ENCODE measurements at regions not wholly inside any gene's neighbourhood (a gene's known extent, or its start where the extent isn't known, plus 50 kb on each side); places are given as distances from the start of the nearest gene placed in this dataset.

DNA sequence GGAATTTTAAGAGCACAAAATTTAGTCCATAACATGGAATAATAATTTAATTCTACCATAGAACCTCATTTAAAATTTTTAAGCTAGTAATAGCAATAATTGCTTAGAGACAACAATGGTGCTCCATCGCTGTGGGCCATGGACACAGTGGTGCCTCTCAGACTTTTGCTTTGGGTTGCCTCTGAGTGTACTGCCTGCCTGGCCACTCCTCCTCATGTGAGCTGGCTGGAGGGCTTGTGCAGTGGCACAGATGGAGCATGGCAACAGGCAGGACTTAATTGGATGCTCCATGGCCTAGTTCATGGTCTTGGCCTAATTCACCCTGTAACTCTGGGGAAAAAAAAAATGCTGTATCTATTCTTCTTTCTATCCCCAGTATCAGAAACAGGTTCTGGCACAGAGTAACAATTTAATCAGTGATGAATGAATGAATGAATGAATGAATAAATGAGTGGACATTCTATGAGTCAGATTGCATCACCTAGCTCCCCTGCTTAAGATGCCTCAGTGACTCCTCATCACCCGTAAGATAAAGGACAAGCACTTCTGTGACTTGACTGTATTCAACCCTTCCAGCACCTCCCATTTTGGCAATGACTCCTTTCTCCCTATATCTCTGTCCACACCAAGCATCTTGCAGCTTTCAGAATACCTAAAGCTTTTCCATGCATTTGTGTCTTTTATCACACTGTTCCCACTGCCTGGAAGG is 211.8 kb upstream of the SLC14A2 start:
- no peak overlapping the region for H3K4me3 ChIP-seq
- no peaks in the 10 kb centered on the region for H3K4me1 ChIP-seq
- H3K27ac ChIP-seq (replicated peaks in 1 of 4) = no peak overlapping the region
- H3K27me3 ChIP-seq = no peaks in the 10 kb centered on the region
- intact Hi-C loops (cut with DNase I) = loop anchor here (10.0 kb wide), 2 partner anchors 61 to 141 kb away; no protein-coding TSS in a partner anchor
- 96% methylated on average over 2 of the region's 2 CpGs for WGBS
- no peaks in the 10 kb centered on the region for H3K9me3 ChIP-seq
- no peaks in the 10 kb centered on the region for H3K36me3 ChIP-seq
- no peak for DNase-seq (ENCODE audit: extremely low spot score)
- no peak for TF ChIP-seq EP300 (IDR thresholded peaks at IDR 0.05)
- TF ChIP-seq POLR2A (IDR thresholded peaks at IDR 0.05; ENCODE audit: low read depth) = no peak
- TF ChIP-seq, protein P1, sequence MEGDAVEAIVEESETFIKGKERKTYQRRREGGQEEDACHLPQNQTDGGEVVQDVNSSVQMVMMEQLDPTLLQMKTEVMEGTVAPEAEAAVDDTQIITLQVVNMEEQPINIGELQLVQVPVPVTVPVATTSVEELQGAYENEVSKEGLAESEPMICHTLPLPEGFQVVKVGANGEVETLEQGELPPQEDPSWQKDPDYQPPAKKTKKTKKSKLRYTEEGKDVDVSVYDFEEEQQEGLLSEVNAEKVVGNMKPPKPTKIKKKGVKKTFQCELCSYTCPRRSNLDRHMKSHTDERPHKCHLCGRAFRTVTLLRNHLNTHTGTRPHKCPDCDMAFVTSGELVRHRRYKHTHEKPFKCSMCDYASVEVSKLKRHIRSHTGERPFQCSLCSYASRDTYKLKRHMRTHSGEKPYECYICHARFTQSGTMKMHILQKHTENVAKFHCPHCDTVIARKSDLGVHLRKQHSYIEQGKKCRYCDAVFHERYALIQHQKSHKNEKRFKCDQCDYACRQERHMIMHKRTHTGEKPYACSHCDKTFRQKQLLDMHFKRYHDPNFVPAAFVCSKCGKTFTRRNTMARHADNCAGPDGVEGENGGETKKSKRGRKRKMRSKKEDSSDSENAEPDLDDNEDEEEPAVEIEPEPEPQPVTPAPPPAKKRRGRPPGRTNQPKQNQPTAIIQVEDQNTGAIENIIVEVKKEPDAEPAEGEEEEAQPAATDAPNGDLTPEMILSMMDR (IDR thresholded peaks at IDR 0.05) = no peak
- no peak for TF ChIP-seq POLR2AphosphoS5 (IDR thresholded peaks at IDR 0.05)

DNA sequence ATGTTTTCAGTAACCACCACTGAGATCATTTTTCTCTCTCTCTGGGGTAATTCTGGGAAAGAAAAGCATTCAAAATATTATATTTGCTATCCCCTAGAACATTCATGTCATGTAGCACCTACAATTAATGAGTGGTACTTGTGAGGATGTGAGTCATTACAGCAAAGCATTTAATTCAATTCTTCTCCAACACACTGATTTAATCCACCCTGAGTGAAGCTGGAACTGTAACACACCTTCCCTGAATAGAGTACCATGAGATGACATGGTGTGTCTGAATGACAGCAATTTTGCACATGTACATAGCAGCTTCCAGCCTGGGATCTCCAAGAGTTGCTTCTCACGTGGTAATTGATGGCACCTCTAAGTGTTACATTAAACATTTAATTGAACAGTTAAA is 207.1 kb upstream of the SLC14A2 start:
- Histone ChIP-seq H3K4me1 (no peaks in the 10 kb centered on the region), H3K9me3 (no peaks in the 10 kb centered on the region), H3K4me3 (no peak overlapping the region), H3K27ac (replicated peaks in 1 of 4) (no peak overlapping the region), H3K36me3 (no peaks in the 10 kb centered on the region), H3K27me3 (no peaks in the 10 kb centered on the region)
- intact Hi-C loops (cut with DNase I) = loop anchor here (10.0 kb wide), 2 partner anchors 57 to 137 kb away; no protein-coding TSS in a partner anchor
- 75% methylated on average over 1 of the region's 1 CpG for WGBS
- no peak for TF ChIP-seq EP300 (IDR thresholded peaks at IDR 0.05)
- no peak for TF ChIP-seq POLR2A (IDR thresholded peaks at IDR 0.05; ENCODE audit: low read depth)
- TF ChIP-seq, protein P1 (IDR thresholded peaks at IDR 0.05) = no peak
- no peak for TF ChIP-seq POLR2AphosphoS5 (IDR thresholded peaks at IDR 0.05)
- no peak for DNase-seq (ENCODE audit: extremely low spot score)

DNA sequence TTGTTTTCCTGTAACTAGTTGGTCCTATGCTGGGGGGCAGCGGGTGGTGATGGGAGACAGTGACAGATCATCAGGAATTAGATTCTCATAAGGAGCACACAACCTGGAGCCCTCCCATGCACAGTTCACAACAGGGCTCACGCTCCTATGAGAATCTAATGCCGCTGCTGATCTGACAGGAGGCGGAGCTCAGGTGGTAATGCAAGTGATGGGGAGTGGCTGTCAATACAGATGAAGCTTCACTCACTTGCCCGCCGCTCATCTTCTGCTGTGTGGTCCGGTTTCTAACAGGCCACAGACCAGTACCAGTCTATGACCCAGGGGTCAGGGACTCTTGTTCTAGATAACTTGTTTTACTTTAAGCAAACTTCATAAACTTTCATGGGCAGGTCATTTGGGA is 205.3 kb upstream of the SLC14A2 start:
- no peaks in the 10 kb centered on the region for H3K4me1 ChIP-seq
- TF ChIP-seq, protein P1 (IDR thresholded peaks at IDR 0.05) = no peak
- TF ChIP-seq POLR2A (IDR thresholded peaks at IDR 0.05; ENCODE audit: low read depth) = no peak
- no peak for TF ChIP-seq POLR2AphosphoS5 (IDR thresholded peaks at IDR 0.05)
- TF ChIP-seq EP300 (IDR thresholded peaks at IDR 0.05) = no peak
- H3K36me3 ChIP-seq = no peaks in the 10 kb centered on the region
- no peak overlapping the region for H3K4me3 ChIP-seq
- no peaks in the 10 kb centered on the region for H3K27me3 ChIP-seq
- 95% methylated on average over 7 of the region's 7 CpGs for WGBS
- no peak overlapping the region for H3K27ac ChIP-seq (replicated peaks in 1 of 4)
- no peaks in the 10 kb centered on the region for H3K9me3 ChIP-seq
- DNase-seq (ENCODE audit: extremely low spot score) = no peak
- intact Hi-C loops (cut with DNase I) = loop anchor here (10.0 kb wide), 2 partner anchors 55 to 135 kb away; no protein-coding TSS in a partner anchor

DNA sequence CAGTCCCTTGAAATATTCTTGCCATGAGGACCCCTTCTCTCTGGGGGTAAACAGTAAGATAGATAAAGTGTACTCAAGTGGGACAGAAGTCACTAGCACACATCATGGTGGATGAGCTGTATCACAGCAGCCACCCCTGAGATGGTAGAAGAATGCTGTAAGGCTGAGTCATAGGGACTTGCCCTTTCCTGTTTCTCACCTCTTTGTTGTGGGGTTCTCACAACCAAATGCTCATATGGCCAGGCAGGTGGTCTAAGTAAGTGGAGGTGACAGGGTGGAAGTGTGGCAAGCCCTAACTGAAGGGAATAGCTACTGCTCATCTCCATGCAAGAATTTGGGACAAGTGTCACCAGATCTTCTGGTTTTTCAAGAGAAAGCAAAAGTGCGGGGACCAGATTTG is 202.7 kb upstream of the SLC14A2 start:
- WGBS = 100% methylated on average over 1 of the region's 1 CpG
- TF ChIP-seq POLR2A (IDR thresholded peaks at IDR 0.05; ENCODE audit: low read depth) (no peak), EP300 (IDR thresholded peaks at IDR 0.05) (no peak), POLR2AphosphoS5 (IDR thresholded peaks at IDR 0.05) (no peak)
- TF ChIP-seq, protein P1 (IDR thresholded peaks at IDR 0.05) = no peak
- Histone ChIP-seq H3K4me3 (no peak overlapping the region), H3K27me3 (no peaks in the 10 kb centered on the region), H3K27ac (replicated peaks in 1 of 4) (no peak overlapping the region), H3K9me3 (no peaks in the 10 kb centered on the region), H3K4me1 (peaks cover 0 to 14% (median 6%) of the 10 kb centered on the region in 4 donors), H3K36me3 (no peaks in the 10 kb centered on the region)
- intact Hi-C loops (cut with DNase I) = no loop called here
- DNase-seq (ENCODE audit: extremely low spot score) = no peak
